ENCODE measurements at regions not wholly inside any gene's neighbourhood (a gene's known extent, or its start where the extent isn't known, plus 50 kb on each side); places are given as distances from the start of the nearest gene placed in this dataset.

DNA sequence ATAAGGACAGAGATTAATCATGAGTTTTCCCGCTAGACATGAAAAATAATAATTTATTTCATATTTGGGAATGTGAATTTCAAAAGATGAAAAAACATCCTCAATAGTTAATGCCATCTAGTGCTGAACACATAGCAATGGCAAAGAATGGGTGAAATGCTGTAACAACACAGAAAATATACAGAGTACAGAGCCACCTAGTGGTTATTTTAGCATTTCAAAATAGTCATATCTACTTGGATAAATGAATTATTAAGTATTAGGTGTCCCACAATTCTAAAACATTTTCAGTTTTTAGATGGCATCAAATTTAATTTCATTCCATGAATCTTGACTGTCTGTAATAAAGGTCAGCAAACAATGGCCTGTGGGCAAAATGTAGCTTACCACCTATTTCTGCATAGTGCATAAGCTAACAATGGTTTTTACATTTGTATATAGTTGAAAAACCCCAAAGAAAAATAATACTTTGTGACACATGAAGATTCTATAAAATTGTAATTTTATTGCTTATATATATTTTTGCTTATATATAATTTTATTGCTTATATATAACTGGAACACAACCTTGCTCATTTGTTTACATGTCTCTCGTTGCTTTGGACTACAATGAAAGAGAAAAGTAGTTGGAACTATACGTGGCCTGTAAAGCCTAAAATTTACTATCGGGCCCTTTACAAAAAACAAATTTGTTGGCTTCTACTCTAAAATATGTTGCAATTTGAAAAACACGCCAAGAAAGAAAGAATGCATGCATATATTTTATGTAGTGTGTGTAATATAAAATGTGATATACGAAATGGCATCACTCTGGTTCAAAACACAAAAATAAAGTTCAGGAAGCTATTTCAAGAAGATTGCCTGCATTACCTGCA, 99.1 kb upstream of the FAM47C start:
- DNase-seq (ENCODE audit: low spot score in 2 of 2): peak in 1 of 2 experiments; percentile 73

GRCh38 chrX:36909676-36910030, 98.5 kb upstream of the FAM47C start:
- DNase-seq (ENCODE audit: low spot score in 2 of 2): no peak
- in situ Hi-C loops (cut with MboI; ENCODE audit: low sequenced_read_pairs): no loop called here
- no peaks in the 10 kb centered on the region for H3K27me3 ChIP-seq (ENCODE audit: low read depth)
- H3K9me3 ChIP-seq: peaks cover 4% of the 10 kb centered on the region; the same call in 1 of the 2 replicates
- peaks cover 29% of the 10 kb centered on the region for H3K4me1 ChIP-seq
- H3K4me3 ChIP-seq: no peak overlapping the region
- H3K36me3 ChIP-seq (replicated peaks): no peaks in the 10 kb centered on the region; the same call in 1 of the 2 replicates

More for the DNA sequence above, 99.1 kb upstream of the FAM47C start:
- peaks cover 25% of the 10 kb centered on the region for H3K4me1 ChIP-seq
- no peaks in the 10 kb centered on the region for H3K36me3 ChIP-seq (replicated peaks)
- in situ Hi-C loops (cut with MboI; ENCODE audit: low sequenced_read_pairs): no loop called here
- H3K9me3 ChIP-seq: peaks cover 2% of the 10 kb centered on the region; the same call in 1 of the 2 replicates
- H3K4me3 ChIP-seq: no peak overlapping the region
- H3K27me3 ChIP-seq (ENCODE audit: low read depth): no peaks in the 10 kb centered on the region

- Histone ChIP-seq H3K9me3 (peaks cover 5% of the 10 kb centered on the region; the same call in 1 of the 2 replicates), H3K27me3 (ENCODE audit: low read depth) (no peaks in the 10 kb centered on the region), H3K4me1 (peaks cover 29% of the 10 kb centered on the region), H3K4me3 (no peak overlapping the region), H3K36me3 (replicated peaks) (no peaks in the 10 kb centered on the region; the same call in 1 of the 2 replicates)
- in situ Hi-C loops (cut with MboI; ENCODE audit: low sequenced_read_pairs): no loop called here
- peak in 1 of 2 experiments; percentile 96 for DNase-seq (ENCODE audit: low spot score in 2 of 2)
These were observed 94.6 kb upstream of the FAM47C start for GRCh38 chrX:36913551-36913950.

GRCh38 chrX:36916941-36917340, 91.2 kb upstream of the FAM47C start:
- in situ Hi-C loops (cut with MboI; ENCODE audit: low sequenced_read_pairs): no loop called here
- DNase-seq (ENCODE audit: low spot score in 2 of 2): no peak
- Histone ChIP-seq H3K4me1 (peaks cover 14% of the 10 kb centered on the region), H3K27me3 (ENCODE audit: low read depth) (no peaks in the 10 kb centered on the region), H3K36me3 (replicated peaks) (no peaks in the 10 kb centered on the region; the same call in 1 of the 2 replicates), H3K9me3 (peaks cover 5% of the 10 kb centered on the region; the same call in 1 of the 2 replicates), H3K4me3 (no peak overlapping the region)

DNA sequence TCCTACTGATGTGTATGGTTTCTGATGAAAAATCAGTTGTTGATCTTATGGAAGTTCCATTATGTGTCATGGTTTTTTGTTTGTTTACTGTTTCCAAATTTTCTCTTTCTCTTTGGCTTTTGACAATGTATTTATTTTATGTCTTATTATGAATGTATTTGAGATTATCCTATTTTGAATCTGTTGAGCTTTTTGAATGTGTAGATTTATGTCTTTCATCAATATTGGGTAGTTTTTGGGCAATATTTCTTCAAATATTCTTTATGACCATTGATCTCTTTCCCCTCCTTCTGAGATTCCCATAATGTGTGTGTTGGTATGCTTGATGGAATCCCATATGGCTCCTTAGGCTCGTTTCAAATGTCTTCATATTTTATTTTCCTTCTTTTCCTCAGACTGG, 80.5 kb upstream of the FAM47C start:
- H3K4me1 ChIP-seq: no peaks in the 10 kb centered on the region; the same call in 1 of the 2 replicates
- in situ Hi-C loops (cut with MboI; ENCODE audit: low sequenced_read_pairs): no loop called here
- no peaks in the 10 kb centered on the region for H3K36me3 ChIP-seq (replicated peaks)
- DNase-seq (ENCODE audit: low spot score in 2 of 2): no peak
- H3K9me3 ChIP-seq: peaks cover 17% of the 10 kb centered on the region
- no peaks in the 10 kb centered on the region for H3K27me3 ChIP-seq (ENCODE audit: low read depth)
- H3K4me3 ChIP-seq: no peak overlapping the region

DNA sequence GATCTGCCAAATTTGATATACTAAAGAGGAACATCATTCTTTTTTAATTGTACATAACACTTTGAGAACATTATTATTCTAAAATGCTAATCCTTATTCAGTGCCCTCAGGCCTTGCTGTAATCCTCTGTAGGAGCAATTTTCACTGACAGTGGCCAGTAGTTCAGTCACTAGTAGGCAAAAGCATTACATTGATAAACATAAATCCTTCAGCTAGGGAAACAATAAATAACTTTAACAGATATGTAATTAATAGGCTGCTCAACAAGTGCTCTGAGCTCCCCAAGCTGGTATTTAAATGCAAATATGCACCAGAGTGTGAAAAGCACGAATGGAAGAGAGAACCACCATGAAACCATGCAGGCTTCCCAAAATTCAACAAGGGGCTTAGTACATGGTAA, 77.7 kb upstream of the FAM47C start:
- Histone ChIP-seq H3K9me3 (peaks cover 18% of the 10 kb centered on the region), H3K4me3 (no peak overlapping the region), H3K27me3 (ENCODE audit: low read depth) (no peaks in the 10 kb centered on the region), H3K36me3 (replicated peaks) (no peaks in the 10 kb centered on the region), H3K4me1 (no peaks in the 10 kb centered on the region; the same call in 1 of the 2 replicates)
- in situ Hi-C loops (cut with MboI; ENCODE audit: low sequenced_read_pairs): no loop called here
- DNase-seq (ENCODE audit: low spot score in 2 of 2): peak; percentile 53 to 84

DNA sequence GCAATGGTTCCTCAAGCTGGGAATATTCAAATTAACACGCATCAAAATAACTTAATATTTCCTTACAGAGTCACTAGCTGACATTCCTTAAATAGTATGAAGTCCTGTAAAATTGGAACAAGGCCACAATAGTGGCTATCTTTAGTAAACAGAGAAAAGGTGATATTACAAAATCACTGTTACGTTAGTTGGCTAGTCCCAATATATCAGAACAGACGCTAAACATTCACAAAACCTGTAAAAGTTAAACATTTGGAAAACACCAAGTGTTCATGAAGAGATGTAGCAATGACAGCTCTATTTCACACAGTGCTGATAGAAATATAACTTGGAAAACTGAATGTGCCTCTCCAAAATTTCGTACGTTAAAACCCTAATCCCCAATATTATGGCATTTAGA, 61.0 kb upstream of the FAM47C start:
- no peaks in the 10 kb centered on the region for H3K36me3 ChIP-seq (replicated peaks)
- no peak overlapping the region for H3K4me3 ChIP-seq
- H3K4me1 ChIP-seq: peaks cover 27% of the 10 kb centered on the region
- H3K9me3 ChIP-seq: no peaks in the 10 kb centered on the region
- H3K27me3 ChIP-seq (ENCODE audit: low read depth): no peaks in the 10 kb centered on the region
- no peak for DNase-seq (ENCODE audit: low spot score in 2 of 2)
- in situ Hi-C loops (cut with MboI; ENCODE audit: low sequenced_read_pairs): no loop called here

- H3K4me1 ChIP-seq: peaks cover 39% of the 10 kb centered on the region
- no peaks in the 10 kb centered on the region for H3K9me3 ChIP-seq
- no peaks in the 10 kb centered on the region for H3K36me3 ChIP-seq (replicated peaks)
- DNase-seq (ENCODE audit: low spot score in 2 of 2): peak; percentile 91 to 99
- in situ Hi-C loops (cut with MboI; ENCODE audit: low sequenced_read_pairs): no loop called here
- no peak overlapping the region for H3K4me3 ChIP-seq
- no peaks in the 10 kb centered on the region for H3K27me3 ChIP-seq (ENCODE audit: low read depth)
These were observed 57.5 kb upstream of the FAM47C start for GRCh38 chrX:36950495-36951253.

DNA sequence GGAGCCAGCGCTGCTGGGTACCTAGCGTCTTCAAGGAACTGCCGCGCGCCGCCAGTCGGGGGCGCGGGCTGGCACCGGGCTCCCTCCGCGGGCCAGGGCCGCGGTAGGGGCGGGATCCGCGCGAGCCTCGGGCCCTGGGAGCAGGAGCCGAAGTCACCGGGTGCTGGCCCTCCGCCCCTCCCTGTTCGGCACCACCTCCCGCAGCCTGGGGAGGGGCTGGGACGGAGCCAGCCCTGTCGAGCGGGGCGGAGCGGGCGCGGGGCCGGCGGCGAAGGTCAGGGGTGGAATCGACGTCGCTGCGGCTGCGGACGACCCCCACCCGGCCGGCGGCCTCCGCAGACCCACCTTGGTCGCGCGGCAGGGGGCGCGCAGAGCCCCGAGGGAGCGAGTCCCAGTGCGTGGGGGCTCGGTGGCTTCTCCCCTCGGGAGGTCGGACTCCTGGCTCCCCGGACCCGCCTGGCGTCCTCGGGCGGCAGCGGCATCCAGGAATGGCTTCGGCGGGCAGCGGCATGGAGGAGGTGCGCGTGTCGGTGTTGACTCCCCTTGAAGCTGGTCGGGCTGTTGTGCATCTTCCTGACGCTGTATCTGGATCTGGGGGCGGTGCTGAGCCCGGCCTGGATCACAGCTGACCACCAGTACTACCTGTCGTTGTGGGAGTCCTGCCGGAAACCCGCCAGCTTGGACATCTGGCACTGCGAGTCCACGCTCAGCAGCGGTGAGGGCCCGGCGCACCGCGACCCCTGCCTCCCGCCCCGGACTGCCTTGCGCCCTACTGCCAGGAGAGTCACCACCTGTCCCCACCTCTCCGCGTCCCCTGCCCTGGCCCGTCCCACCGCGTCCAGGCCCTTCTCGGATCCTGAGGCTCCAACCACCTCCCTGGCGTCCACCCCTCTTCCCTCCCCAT, 50.5 kb upstream of the FAM47C start:
- H3K4me3 ChIP-seq: no peak overlapping the region
- no peak for DNase-seq (ENCODE audit: low spot score in 2 of 2)
- H3K27me3 ChIP-seq (ENCODE audit: low read depth): no peaks in the 10 kb centered on the region
- H3K36me3 ChIP-seq (replicated peaks): no peaks in the 10 kb centered on the region
- in situ Hi-C loops (cut with MboI; ENCODE audit: low sequenced_read_pairs): no loop called here
- peaks cover 18% of the 10 kb centered on the region for H3K4me1 ChIP-seq
- H3K9me3 ChIP-seq: no peaks in the 10 kb centered on the region

Data from HAP-1 (cell line).